IPS-18c (cell line): ENCODE measurements at regions not wholly inside any gene's neighbourhood (a gene's known extent, or its start where the extent isn't known, plus 50 kb on each side); places are given as distances from the start of the nearest gene placed in this dataset.
"Not testable (repeated sequence)": the region's sequence is repeated elsewhere in the genome, so short reads cannot be mapped to it uniquely, and the experiment has no call there.

Source experiments
- H3K4me3 ChIP-seq: 2 replicates; pipeline ENCODE4 v1.7.0; 2013; ENCODE audit warnings: low read depth, mild to moderate bottlenecking, low read length, moderate library complexity; ENCODE audit not compliant: insufficient read depth
- H3K9me3 ChIP-seq: one replicate; pipeline ENCODE4 v1.6.1; 2013; ENCODE audit warnings: mild to moderate bottlenecking, low read length, moderate library complexity; ENCODE audit not compliant: control insufficient read depth, insufficient read depth

DNA sequence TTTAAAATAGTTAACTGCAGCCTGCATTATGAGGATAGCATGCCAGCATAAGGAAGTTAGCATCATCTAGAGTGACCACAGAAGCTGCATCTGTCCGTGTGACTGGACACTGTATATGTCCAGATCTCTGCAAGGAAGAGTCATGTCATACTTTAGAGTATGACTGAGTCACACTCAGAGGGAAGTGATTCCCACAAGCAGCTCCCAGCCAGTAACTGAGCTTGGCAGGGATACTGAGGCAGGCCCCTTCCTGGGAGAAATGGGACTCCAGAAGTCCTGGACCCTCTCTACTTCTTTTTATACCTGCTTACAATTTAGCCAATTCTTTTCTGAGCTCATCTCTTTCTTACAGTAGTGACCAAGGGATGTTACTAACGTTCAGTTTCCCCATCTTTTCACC, 2975.9 kb downstream of the RPIA start:
- not testable (repeated sequence) for H3K9me3 ChIP-seq, H3K4me3 ChIP-seq

DNA sequence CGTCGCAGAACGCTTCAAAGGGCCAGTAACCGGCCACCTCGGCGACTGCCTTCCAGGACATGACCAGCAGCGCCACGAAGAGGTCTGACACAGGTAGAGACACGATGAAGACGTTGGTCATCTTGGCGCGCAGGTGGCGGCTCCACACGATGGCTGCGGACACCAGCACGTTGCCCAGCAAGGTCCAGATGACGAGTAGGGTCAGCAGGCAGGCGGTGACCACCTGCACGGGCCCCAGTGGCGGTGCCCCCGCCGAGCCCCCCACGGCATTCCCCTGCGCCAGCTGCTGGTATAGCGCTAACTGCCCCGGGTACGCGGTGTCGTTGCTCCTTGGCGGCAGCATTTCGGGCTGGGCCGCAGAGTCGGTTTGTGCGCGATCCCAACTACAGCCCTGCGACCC, 2994.1 kb downstream of the RPIA start:
- not testable (repeated sequence) for H3K9me3 ChIP-seq, H3K4me3 ChIP-seq

DNA sequence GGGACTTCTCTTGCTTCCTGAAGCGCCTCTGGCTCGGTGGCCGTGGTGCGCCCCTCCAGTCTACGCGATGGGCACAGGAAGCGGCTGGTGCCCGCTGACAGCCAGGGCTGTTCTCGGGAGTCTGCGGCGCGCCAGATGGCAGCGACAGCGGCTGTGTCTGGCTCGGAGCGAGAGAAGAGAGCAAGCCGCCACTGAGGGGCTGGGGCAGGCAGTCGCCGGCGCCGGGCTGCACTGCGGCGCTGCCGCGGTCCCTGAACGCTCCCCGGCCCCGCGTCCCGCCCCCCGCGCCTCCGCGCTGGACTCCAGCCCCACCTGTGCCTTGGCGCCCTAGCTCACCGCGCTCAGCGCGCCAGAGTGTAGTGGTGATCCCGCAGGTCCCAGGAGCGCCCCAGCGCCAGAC, 2994.6 kb downstream of the RPIA start:
- peak overlapping the region; percentile 20; the same call in 1 of the 2 replicates for H3K4me3 ChIP-seq
- not testable (repeated sequence) for H3K9me3 ChIP-seq
